GM23248 (cell line): ENCODE measurements at regions not wholly inside any gene's neighbourhood (a gene's known extent, or its start where the extent isn't known, plus 50 kb on each side); places are given as distances from the start of the nearest gene placed in this dataset.

Experiments
- EZH2 ChIP-seq: fragments of 200-600 bp; sonication (generic); IDR thresholded peaks from 2 replicates; pipeline ENCODE4 v1.6.1; 2018; ENCODE audit warnings: antibody characterized with exemption, mild to moderate bottlenecking; ENCODE audit not compliant: insufficient read depth, poor library complexity, severe bottlenecking
- EZH2phosphoT487 ChIP-seq: fragments of 200-600 bp; sonication (generic); IDR thresholded peaks from 2 replicates; pipeline ENCODE4 v1.6.1; 2018; ENCODE audit warnings: antibody characterized with exemption, moderate library complexity, mild to moderate bottlenecking, low read depth; ENCODE audit not compliant: insufficient read depth

DNA sequence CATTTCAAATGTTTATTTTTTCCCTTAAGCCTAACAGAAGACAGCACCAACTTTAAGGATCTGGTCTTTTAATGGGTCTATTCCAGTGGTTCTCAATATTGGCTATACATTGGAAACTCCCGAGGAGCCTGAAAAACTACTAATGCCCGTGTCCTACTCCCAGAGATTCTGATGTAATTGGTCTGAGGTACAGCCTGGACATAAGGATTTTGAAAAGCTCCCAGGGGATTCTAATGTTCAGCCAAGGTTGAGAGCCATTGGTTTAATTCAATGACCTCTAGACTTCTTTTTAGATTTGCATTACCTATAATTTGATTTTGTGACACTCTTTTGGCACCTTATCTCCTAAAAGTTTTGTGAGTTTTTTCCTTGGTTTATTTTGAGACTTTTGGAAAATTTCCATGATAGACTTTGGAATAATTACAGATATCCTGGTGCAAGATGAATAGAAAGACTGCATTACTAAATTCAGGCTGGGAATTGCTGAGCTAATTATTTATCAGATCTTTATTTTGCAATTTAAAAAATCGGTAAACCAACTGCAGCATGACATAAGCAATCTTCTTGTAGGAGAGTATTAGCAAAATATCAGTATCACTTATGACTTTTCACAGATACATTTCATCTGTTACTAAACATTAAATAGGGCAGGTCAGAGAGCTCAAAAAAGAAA is 91.5 kb upstream of the ELL2 start:
- TF ChIP-seq EZH2phosphoT487 = no peak
- TF ChIP-seq EZH2 = no peak
